PC-9 (cell line): ENCODE measurements at regions not wholly inside any gene's neighbourhood (a gene's known extent, or its start where the extent isn't known, plus 50 kb on each side); places are given as distances from the start of the nearest gene placed in this dataset.

ENCODE experiments used
- CTCF ChIP-seq: fragments of 200-600 bp; sonication (generic); conservative IDR thresholded peaks from 2 replicates; pipeline ENCODE4 v1.6.1; 2017; ENCODE audit warnings: mixed run types, antibody characterized with exemption, mild to moderate bottlenecking, moderate library complexity
- EZH2 ChIP-seq: fragments of 200-600 bp; sonication (generic); IDR thresholded peaks from 2 replicates; pipeline ENCODE4 v1.8.0; 2017; ENCODE audit warnings: antibody characterized with exemption, low read depth

- TF ChIP-seq CTCF (no peak), EZH2 (no peak)
Observed at GRCh38 chr7:68444042-68444441, 1154.2 kb upstream of the AUTS2 start.
